ENCODE measurements at regions not wholly inside any gene's neighbourhood (a gene's known extent, or its start where the extent isn't known, plus 50 kb on each side); places are given as distances from the start of the nearest gene placed in this dataset.

DNA sequence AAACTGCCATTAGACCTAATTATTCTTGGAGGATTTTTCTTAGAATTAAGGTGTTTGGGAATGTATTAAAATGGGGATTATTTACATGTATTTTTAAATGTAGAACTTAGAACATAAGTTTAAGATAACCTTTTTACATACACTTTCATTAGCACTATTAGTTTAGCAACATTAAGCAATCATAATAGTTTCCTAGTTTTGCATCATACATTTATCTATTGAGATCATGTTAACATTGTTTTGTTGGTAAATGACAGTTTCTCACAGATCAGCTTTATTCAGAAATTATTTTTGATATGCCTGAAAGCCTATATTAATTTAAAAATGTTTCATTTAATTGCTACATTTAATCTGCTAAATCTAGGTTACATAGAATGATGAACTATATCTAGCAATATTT, 189.7 kb upstream of the PPP1R3A start:
- Histone ChIP-seq H3K4me1 (peaks cover 0 to 3% (median 0%) of the 10 kb centered on the region in 9 donors), H3K27me3 (peaks cover 0 to 12% (median 0%) of the 10 kb centered on the region in 7 donors), H3K27ac (no peak overlapping the region), H3K36me3 (no peaks in the 10 kb centered on the region), H3K9me3 (no peaks in the 10 kb centered on the region), H3K4me3 (no peak overlapping the region)
- intact Hi-C loops (cut with DNase I), result loop anchor here in 1 of 10 donors (10.0 kb wide), 1 partner anchor 64 kb away; no protein-coding TSS in a partner anchor
- no peak for ATAC-seq
- DNase-seq, result no peak
- no peak for TF ChIP-seq CTCF (IDR thresholded peaks at IDR 0.05)

DNA sequence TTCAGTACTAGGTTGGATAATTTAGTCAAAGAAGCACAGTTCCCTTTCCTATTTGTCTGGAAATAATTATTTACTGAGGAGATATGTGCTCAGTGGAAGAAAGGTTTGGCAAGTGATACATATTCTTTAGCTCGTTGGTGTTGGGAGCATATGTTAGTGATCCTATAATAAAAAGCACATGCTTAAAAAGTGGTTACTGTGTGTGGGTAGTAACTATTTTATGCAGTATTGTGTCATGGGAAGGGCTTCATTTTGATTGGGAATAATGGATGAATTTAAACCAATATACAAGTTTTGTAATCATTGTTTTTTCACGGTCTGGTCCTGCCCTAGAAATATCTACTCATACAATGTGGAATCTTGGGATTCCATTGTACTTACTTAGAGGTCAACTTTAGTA, 188.7 kb upstream of the PPP1R3A start:
- intact Hi-C loops (cut with DNase I), result loop anchor here in 1 of 10 donors (10.0 kb wide), 1 partner anchor 63 kb away; no protein-coding TSS in a partner anchor

GRCh38 chr7:114104035-114104434, 185.2 kb upstream of the PPP1R3A start:
- no peak overlapping the region for H3K27ac ChIP-seq
- ATAC-seq (no peak), DNase-seq (no peak)
- H3K36me3 ChIP-seq, result no peaks in the 10 kb centered on the region
- peaks cover 0 to 3% (median 0%) of the 10 kb centered on the region in 9 donors for H3K4me1 ChIP-seq
- H3K27me3 ChIP-seq, result peaks cover 0 to 12% (median 0%) of the 10 kb centered on the region in 7 donors
- WGBS, 2 donors, result 76 to 86% methylated on average over 1 of the region's 1 CpG
- H3K4me3 ChIP-seq, result no peak overlapping the region
- TF ChIP-seq CTCF (IDR thresholded peaks at IDR 0.05), result no peak
- intact Hi-C loops (cut with DNase I), result loop anchor here in 1 of 10 donors (10.0 kb wide), 1 partner anchor 59 kb away; no protein-coding TSS in a partner anchor
- H3K9me3 ChIP-seq, result no peaks in the 10 kb centered on the region

More for the DNA sequence above, 188.7 kb upstream of the PPP1R3A start:
- no peak for TF ChIP-seq CTCF (IDR thresholded peaks at IDR 0.05)
- 66 to 70% methylated on average over 2 of the region's 2 CpGs for WGBS, 2 donors
- Histone ChIP-seq H3K36me3 (no peaks in the 10 kb centered on the region), H3K27ac (no peak overlapping the region), H3K4me3 (no peak overlapping the region), H3K4me1 (peaks cover 0 to 3% (median 0%) of the 10 kb centered on the region in 9 donors), H3K27me3 (peaks cover 0 to 12% (median 0%) of the 10 kb centered on the region in 7 donors), H3K9me3 (no peaks in the 10 kb centered on the region)
- DNase-seq, result no peak
- no peak for ATAC-seq

GRCh38 chr7:114102996-114103395, 184.2 kb upstream of the PPP1R3A start:
- no peak for DNase-seq
- TF ChIP-seq CTCF (IDR thresholded peaks at IDR 0.05), result no peak
- Histone ChIP-seq H3K4me1 (peaks cover 0 to 3% (median 0%) of the 10 kb centered on the region in 9 donors), H3K27ac (no peak overlapping the region), H3K27me3 (peaks cover 0 to 12% (median 0%) of the 10 kb centered on the region in 7 donors), H3K36me3 (no peaks in the 10 kb centered on the region), H3K9me3 (peaks cover 0 to 9% (median 0%) of the 10 kb centered on the region in 11 donors), H3K4me3 (no peak overlapping the region)
- no peak for ATAC-seq
- intact Hi-C loops (cut with DNase I), result loop anchor here in 1 of 10 donors (10.0 kb wide), 1 partner anchor 58 kb away; no protein-coding TSS in a partner anchor
- WGBS, 2 donors, result 76 to 88% methylated on average over 2 of the region's 2 CpGs

Data from heart right ventricle (tissue), 16 donors.